ENCODE measurements at regions not wholly inside any gene's neighbourhood (a gene's known extent, or its start where the extent isn't known, plus 50 kb on each side); places are given as distances from the start of the nearest gene placed in this dataset.

DNA sequence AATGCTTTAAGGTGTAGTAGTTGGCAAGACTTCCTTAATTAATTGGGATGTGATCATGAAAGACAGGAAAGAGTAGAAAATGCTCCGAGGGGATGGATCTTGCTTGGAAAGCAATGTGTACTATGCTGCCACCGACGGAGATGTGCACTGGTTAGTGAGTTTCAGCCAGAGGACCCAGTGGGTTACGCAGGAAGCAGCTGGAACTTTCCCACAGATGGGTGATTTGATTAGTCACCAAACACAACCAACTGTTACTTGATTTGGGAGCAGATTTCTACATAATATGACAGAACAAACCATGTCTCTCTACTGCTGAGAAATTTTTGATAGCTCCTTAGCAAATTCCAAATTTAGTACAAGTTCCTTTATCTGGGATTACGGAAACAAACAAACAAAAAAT is 245.4 kb upstream of the MCTP2 start:
- TF ChIP-seq SP1 (IDR thresholded peaks at IDR 0.05; ENCODE audit: low read depth) (no peak), EZH2phosphoT487 (IDR thresholded peaks at IDR 0.05; ENCODE audit: borderline replicate concordance) (no peak), RAD21 (IDR thresholded peaks at IDR 0.05; ENCODE audit: low read depth) (no peak), POLR2A (IDR thresholded peaks at IDR 0.05; ENCODE audit: borderline replicate concordance, extremely low read depth, insufficient read depth, insufficient read length) (no peak), ELF1 (IDR thresholded peaks at IDR 0.05; ENCODE audit: borderline replicate concordance, low read depth) (no peak), POLR2AphosphoS5 (IDR thresholded peaks at IDR 0.05; ENCODE audit: low read depth, low read length) (no peak), EZH2 (IDR thresholded peaks at IDR 0.05) (no peak), ZNF274 (IDR thresholded peaks at IDR 0.05; ENCODE audit: low read depth, low read length) (no peak), EGR1 (IDR thresholded peaks at IDR 0.05; ENCODE audit: low read depth) (no peak), CEBPB (IDR thresholded peaks at IDR 0.05; ENCODE audit: low read depth) (no peak)
- TF ChIP-seq, protein P1, sequence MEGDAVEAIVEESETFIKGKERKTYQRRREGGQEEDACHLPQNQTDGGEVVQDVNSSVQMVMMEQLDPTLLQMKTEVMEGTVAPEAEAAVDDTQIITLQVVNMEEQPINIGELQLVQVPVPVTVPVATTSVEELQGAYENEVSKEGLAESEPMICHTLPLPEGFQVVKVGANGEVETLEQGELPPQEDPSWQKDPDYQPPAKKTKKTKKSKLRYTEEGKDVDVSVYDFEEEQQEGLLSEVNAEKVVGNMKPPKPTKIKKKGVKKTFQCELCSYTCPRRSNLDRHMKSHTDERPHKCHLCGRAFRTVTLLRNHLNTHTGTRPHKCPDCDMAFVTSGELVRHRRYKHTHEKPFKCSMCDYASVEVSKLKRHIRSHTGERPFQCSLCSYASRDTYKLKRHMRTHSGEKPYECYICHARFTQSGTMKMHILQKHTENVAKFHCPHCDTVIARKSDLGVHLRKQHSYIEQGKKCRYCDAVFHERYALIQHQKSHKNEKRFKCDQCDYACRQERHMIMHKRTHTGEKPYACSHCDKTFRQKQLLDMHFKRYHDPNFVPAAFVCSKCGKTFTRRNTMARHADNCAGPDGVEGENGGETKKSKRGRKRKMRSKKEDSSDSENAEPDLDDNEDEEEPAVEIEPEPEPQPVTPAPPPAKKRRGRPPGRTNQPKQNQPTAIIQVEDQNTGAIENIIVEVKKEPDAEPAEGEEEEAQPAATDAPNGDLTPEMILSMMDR (IDR thresholded peaks at IDR 0.05 in 2 of 3, conservative IDR thresholded peaks at IDR 0.05 in 1 of 3; ENCODE audit: borderline replicate concordance in 1 of 3, insufficient read depth in 1 of 3, low read depth in 2 of 3, low read length in 2 of 3): no peak
- TF ChIP-seq, protein P2, sequence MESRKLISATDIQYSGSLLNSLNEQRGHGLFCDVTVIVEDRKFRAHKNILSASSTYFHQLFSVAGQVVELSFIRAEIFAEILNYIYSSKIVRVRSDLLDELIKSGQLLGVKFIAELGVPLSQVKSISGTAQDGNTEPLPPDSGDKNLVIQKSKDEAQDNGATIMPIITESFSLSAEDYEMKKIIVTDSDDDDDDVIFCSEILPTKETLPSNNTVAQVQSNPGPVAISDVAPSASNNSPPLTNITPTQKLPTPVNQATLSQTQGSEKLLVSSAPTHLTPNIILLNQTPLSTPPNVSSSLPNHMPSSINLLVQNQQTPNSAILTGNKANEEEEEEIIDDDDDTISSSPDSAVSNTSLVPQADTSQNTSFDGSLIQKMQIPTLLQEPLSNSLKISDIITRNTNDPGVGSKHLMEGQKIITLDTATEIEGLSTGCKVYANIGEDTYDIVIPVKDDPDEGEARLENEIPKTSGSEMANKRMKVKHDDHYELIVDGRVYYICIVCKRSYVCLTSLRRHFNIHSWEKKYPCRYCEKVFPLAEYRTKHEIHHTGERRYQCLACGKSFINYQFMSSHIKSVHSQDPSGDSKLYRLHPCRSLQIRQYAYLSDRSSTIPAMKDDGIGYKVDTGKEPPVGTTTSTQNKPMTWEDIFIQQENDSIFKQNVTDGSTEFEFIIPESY (IDR thresholded peaks at IDR 0.05; ENCODE audit: extremely low read depth, insufficient replicate concordance, low read length): no peak
- TF ChIP-seq, protein P3, sequence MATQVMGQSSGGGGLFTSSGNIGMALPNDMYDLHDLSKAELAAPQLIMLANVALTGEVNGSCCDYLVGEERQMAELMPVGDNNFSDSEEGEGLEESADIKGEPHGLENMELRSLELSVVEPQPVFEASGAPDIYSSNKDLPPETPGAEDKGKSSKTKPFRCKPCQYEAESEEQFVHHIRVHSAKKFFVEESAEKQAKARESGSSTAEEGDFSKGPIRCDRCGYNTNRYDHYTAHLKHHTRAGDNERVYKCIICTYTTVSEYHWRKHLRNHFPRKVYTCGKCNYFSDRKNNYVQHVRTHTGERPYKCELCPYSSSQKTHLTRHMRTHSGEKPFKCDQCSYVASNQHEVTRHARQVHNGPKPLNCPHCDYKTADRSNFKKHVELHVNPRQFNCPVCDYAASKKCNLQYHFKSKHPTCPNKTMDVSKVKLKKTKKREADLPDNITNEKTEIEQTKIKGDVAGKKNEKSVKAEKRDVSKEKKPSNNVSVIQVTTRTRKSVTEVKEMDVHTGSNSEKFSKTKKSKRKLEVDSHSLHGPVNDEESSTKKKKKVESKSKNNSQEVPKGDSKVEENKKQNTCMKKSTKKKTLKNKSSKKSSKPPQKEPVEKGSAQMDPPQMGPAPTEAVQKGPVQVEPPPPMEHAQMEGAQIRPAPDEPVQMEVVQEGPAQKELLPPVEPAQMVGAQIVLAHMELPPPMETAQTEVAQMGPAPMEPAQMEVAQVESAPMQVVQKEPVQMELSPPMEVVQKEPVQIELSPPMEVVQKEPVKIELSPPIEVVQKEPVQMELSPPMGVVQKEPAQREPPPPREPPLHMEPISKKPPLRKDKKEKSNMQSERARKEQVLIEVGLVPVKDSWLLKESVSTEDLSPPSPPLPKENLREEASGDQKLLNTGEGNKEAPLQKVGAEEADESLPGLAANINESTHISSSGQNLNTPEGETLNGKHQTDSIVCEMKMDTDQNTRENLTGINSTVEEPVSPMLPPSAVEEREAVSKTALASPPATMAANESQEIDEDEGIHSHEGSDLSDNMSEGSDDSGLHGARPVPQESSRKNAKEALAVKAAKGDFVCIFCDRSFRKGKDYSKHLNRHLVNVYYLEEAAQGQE (IDR thresholded peaks at IDR 0.05; ENCODE audit: low read depth): no peak
